ENCODE measurements at regions not wholly inside any gene's neighbourhood (a gene's known extent, or its start where the extent isn't known, plus 50 kb on each side); places are given as distances from the start of the nearest gene placed in this dataset.
A peak's percentile ranks its signal among the peaks of the same experiment; 100 is the strongest.
"Not testable (repeated sequence)": the region's sequence is repeated elsewhere in the genome, so short reads cannot be mapped to it uniquely, and the experiment has no call there.

GRCh38 chr15:62656071-62656470, 386.5 kb upstream of the TPM1 start:
- Mint-ChIP-seq H3K36me3 (ENCODE audit: low read depth) (no peaks in the 10 kb centered on the region), H3K4me3 (no peak overlapping the region), H3K4me1 (no peaks in the 10 kb centered on the region), H3K27me3 (peaks cover 18% of the 10 kb centered on the region), H3K27ac (no peak overlapping the region), H3K9me3 (no peaks in the 10 kb centered on the region)
- no peak for ATAC-seq (replicated peaks)

DNA sequence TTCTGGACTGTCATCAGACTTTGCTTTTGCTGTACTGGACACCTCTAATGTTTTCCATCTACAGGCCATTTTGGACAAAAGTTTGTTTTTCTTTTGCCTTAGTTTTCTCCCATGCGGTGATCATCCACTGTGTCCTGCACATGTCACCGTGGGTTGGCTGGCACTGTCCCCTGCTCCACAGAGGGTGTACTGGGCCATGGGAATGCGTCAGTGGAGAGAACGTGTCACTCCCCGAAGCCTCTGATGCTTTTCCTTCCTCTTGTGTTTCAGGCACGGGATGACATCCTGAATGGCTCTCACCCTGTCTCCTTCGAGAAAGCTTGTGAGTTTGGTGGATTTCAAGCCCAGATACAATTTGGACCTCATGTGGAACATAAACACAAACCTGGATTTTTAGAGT, 385.0 kb upstream of the TPM1 start:
- not testable (repeated sequence) for H3K9me3 Mint-ChIP-seq; ATAC-seq (replicated peaks); H3K4me1 Mint-ChIP-seq; H3K4me3 Mint-ChIP-seq; H3K27ac Mint-ChIP-seq; H3K36me3 Mint-ChIP-seq (ENCODE audit: low read depth)
- peaks cover 16% of the 10 kb centered on the region for H3K27me3 Mint-ChIP-seq

- H3K4me3 Mint-ChIP-seq = peak overlapping the region; percentile 4
- H3K27me3 Mint-ChIP-seq = peaks cover 14% of the 10 kb centered on the region
- no peaks in the 10 kb centered on the region for H3K4me1 Mint-ChIP-seq
- peak; percentile 95 for ATAC-seq (replicated peaks)
- no peaks in the 10 kb centered on the region for H3K36me3 Mint-ChIP-seq (ENCODE audit: low read depth)
- H3K9me3 Mint-ChIP-seq = no peaks in the 10 kb centered on the region
- no peak overlapping the region for H3K27ac Mint-ChIP-seq
Observed at GRCh38 chr15:62658498-62658897, 384.0 kb upstream of the TPM1 start.

DNA sequence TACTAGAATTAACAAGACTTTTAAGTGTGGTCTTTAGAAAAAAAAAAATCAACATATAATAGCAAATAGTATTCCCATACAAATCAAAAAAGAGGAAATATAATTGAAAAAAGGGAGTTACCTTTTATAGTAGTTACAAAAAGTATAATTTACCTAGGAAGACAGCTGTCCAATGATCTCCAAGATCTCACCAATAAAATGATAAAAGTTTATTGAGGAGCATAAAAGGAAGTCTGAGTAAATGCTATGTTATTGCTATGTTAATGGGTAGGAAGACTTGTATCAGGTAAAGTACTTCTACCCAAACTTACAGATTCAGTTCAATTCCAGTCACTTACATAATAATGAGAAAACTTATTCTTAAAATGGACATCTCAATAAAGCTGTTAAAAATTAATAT, 379.0 kb upstream of the TPM1 start:
- H3K36me3 Mint-ChIP-seq (ENCODE audit: low read depth) = no peaks in the 10 kb centered on the region
- peaks cover 3% of the 10 kb centered on the region for H3K27me3 Mint-ChIP-seq
- no peaks in the 10 kb centered on the region for H3K9me3 Mint-ChIP-seq
- ATAC-seq (replicated peaks) = no peak
- H3K27ac Mint-ChIP-seq = no peak overlapping the region
- H3K4me1 Mint-ChIP-seq = no peaks in the 10 kb centered on the region
- no peak overlapping the region for H3K4me3 Mint-ChIP-seq

GRCh38 chr15:62665449-62665848, 377.1 kb upstream of the TPM1 start:
- ATAC-seq (replicated peaks) = no peak
- Mint-ChIP-seq H3K9me3 (no peaks in the 10 kb centered on the region), H3K4me1 (no peaks in the 10 kb centered on the region), H3K4me3 (no peak overlapping the region), H3K27ac (no peak overlapping the region), H3K36me3 (ENCODE audit: low read depth) (no peaks in the 10 kb centered on the region), H3K27me3 (peaks cover 4% of the 10 kb centered on the region)

GRCh38 chr15:62666046-62666445, 376.5 kb upstream of the TPM1 start:
- no peak for ATAC-seq (replicated peaks)
- Mint-ChIP-seq H3K36me3 (ENCODE audit: low read depth) (no peaks in the 10 kb centered on the region), H3K4me3 (no peak overlapping the region), H3K27me3 (peaks cover 6% of the 10 kb centered on the region), H3K9me3 (no peaks in the 10 kb centered on the region), H3K27ac (no peak overlapping the region), H3K4me1 (no peaks in the 10 kb centered on the region)

- Mint-ChIP-seq H3K9me3 (no peaks in the 10 kb centered on the region), H3K27me3 (peaks cover 8% of the 10 kb centered on the region), H3K36me3 (ENCODE audit: low read depth) (no peaks in the 10 kb centered on the region), H3K27ac (no peak overlapping the region), H3K4me3 (no peak overlapping the region), H3K4me1 (no peaks in the 10 kb centered on the region)
- ATAC-seq (replicated peaks) = no peak
Observed at GRCh38 chr15:62672268-62672667, 370.3 kb upstream of the TPM1 start.

- ATAC-seq (replicated peaks) = no peak
- Mint-ChIP-seq H3K36me3 (ENCODE audit: low read depth) (no peaks in the 10 kb centered on the region), H3K4me3 (no peak overlapping the region), H3K4me1 (no peaks in the 10 kb centered on the region), H3K27me3 (peaks cover 16% of the 10 kb centered on the region), H3K27ac (no peak overlapping the region), H3K9me3 (no peaks in the 10 kb centered on the region)
Observed at GRCh38 chr15:62676891-62677290, 365.7 kb upstream of the TPM1 start.

GRCh38 chr15:62681939-62682896, 360.3 kb upstream of the TPM1 start:
- no peak for ATAC-seq (replicated peaks)
- no peak overlapping the region for H3K27ac Mint-ChIP-seq
- no peaks in the 10 kb centered on the region for H3K9me3 Mint-ChIP-seq
- H3K27me3 Mint-ChIP-seq = peaks cover 14% of the 10 kb centered on the region
- H3K4me3 Mint-ChIP-seq = no peak overlapping the region
- no peaks in the 10 kb centered on the region for H3K36me3 Mint-ChIP-seq (ENCODE audit: low read depth)
- H3K4me1 Mint-ChIP-seq = no peaks in the 10 kb centered on the region

- not testable (repeated sequence) for H3K27ac Mint-ChIP-seq; H3K36me3 Mint-ChIP-seq (ENCODE audit: low read depth); H3K4me1 Mint-ChIP-seq; H3K9me3 Mint-ChIP-seq; ATAC-seq (replicated peaks); H3K4me3 Mint-ChIP-seq
- H3K27me3 Mint-ChIP-seq = peaks cover 14% of the 10 kb centered on the region
Observed at GRCh38 chr15:62683192-62683591, 359.4 kb upstream of the TPM1 start.

DNA sequence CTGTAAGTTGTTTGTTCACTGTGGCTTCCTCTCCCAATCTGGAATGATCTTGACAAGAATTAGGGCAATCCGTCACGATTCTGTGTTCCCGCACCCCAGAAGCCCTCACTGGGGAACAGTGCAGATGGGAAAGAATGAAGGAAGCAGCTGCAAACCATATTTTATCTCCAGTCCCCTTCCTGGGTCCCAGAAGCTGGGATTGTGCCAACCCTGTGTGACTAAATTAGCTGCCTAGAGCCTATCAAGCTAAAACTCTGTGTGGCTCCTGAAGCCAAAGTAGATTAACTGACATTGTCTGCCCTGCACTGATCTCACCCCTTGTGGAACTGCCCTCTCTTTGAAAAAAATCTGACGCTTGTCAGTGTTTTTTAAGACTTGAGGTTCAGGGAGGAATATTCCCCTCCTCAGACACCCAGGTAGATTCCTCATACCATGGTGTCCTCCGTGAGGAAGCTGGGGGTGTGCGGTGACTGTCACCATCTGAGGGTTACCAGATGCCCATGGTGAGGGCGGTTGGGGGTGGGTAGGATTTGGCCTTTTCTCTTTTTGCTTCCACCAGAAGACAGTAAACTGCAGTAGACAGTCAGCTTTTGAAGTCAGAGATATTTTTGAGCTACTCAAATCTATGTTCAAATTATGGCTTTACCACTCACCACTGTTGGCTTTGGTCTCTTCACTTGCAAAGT, 358.3 kb upstream of the TPM1 start:
- H3K4me1 Mint-ChIP-seq = no peaks in the 10 kb centered on the region
- no peak overlapping the region for H3K27ac Mint-ChIP-seq
- no peaks in the 10 kb centered on the region for H3K36me3 Mint-ChIP-seq (ENCODE audit: low read depth)
- peaks cover 13% of the 10 kb centered on the region for H3K27me3 Mint-ChIP-seq
- no peak overlapping the region for H3K4me3 Mint-ChIP-seq
- no peaks in the 10 kb centered on the region for H3K9me3 Mint-ChIP-seq
- ATAC-seq (replicated peaks) = no peak

- H3K36me3 Mint-ChIP-seq (ENCODE audit: low read depth) = no peaks in the 10 kb centered on the region
Observed at GRCh38 chr15:62691008-62691407, 351.5 kb upstream of the TPM1 start.

GRCh38 chr15:62697636-62698035, 344.9 kb upstream of the TPM1 start:
- H3K36me3 Mint-ChIP-seq (ENCODE audit: low read depth) = no peaks in the 10 kb centered on the region
- H3K9me3 Mint-ChIP-seq = no peaks in the 10 kb centered on the region
- no peak overlapping the region for H3K4me3 Mint-ChIP-seq
- ATAC-seq (replicated peaks) = no peak
- H3K27ac Mint-ChIP-seq = no peak overlapping the region
- H3K27me3 Mint-ChIP-seq = no peaks in the 10 kb centered on the region
- H3K4me1 Mint-ChIP-seq = no peaks in the 10 kb centered on the region

More at GRCh38 chr15:62691008-62691407, 351.5 kb upstream of the TPM1 start:
- no peaks in the 10 kb centered on the region for H3K9me3 Mint-ChIP-seq
- H3K4me1 Mint-ChIP-seq = no peaks in the 10 kb centered on the region
- H3K27me3 Mint-ChIP-seq = no peaks in the 10 kb centered on the region
- H3K4me3 Mint-ChIP-seq = no peak overlapping the region
- H3K27ac Mint-ChIP-seq = no peak overlapping the region
- ATAC-seq (replicated peaks) = no peak

- Mint-ChIP-seq H3K4me1 (no peaks in the 10 kb centered on the region), H3K27ac (no peak overlapping the region), H3K27me3 (no peaks in the 10 kb centered on the region), H3K36me3 (ENCODE audit: low read depth) (no peaks in the 10 kb centered on the region), H3K9me3 (no peaks in the 10 kb centered on the region), H3K4me3 (no peak overlapping the region)
- ATAC-seq (replicated peaks) = no peak
Observed at GRCh38 chr15:62698646-62699045, 343.9 kb upstream of the TPM1 start.

DNA sequence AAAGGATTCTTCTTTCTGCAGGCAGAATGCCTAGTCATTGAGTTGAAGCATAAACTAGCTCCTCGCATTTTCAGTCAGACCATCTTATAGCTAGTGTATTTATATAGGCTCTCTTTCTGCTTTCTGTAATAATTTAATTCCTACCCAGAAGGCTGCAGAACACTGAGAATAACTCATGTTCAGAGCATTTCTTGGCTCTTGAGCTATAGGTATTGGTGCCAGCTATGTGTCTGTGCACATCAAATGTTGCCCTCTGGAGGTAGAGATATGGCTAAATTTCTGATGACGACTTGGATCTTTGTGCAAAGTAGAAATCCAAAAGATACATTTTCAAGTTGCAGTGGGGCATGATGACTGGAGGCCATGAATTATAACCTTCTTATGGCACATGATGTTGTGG, 336.2 kb upstream of the TPM1 start:
- Mint-ChIP-seq H3K4me1 (no peaks in the 10 kb centered on the region), H3K27me3 (peaks cover 4% of the 10 kb centered on the region), H3K9me3 (no peaks in the 10 kb centered on the region), H3K4me3 (no peak overlapping the region), H3K36me3 (ENCODE audit: low read depth) (no peaks in the 10 kb centered on the region), H3K27ac (no peak overlapping the region)
- ATAC-seq (replicated peaks) = no peak

Data from activated T-helper 17 cell treated with anti-CD3 and anti-CD28 coated beads, Interleukin-2, amount 50 U/mL, for 72 hours (primary cell).